RWPE2 (cell line): ENCODE measurements at regions not wholly inside any gene's neighbourhood (a gene's known extent, or its start where the extent isn't known, plus 50 kb on each side); places are given as distances from the start of the nearest gene placed in this dataset.

Source experiments
- ATAC-seq: fragments of 200-7000 bp; cut with Tn5 transposase; 3 replicates; pipeline ENCODE4 v1.9.1; 2021; ENCODE audit warnings: low read depth
- DNase-seq: peaks from one replicate; pipeline ENCODE4 v3.0.0-alpha.2; 2020; ENCODE audit warnings: low spot score
- H3K27ac ChIP-seq: fragments of 450-650 bp; 2 replicates; pipeline ENCODE4 v1.5.1; 2017; ENCODE audit warnings: mild to moderate bottlenecking; ENCODE audit not compliant: poor library complexity, severe bottlenecking
- H3K27me3 ChIP-seq: fragments of 250-450 bp; sonication (Bioruptor Pico); 2 replicates; pipeline ENCODE4 v1.5.1; 2021; ENCODE audit warnings: mild to moderate bottlenecking, moderate library complexity; ENCODE audit not compliant: insufficient read depth, poor library complexity, severe bottlenecking
- H3K36me3 ChIP-seq: fragments of 250-450 bp; sonication (Bioruptor Pico); 2 replicates; pipeline ENCODE4 v1.5.1; 2020; ENCODE audit warnings: low read depth, mild to moderate bottlenecking, moderate library complexity
- H3K4me1 ChIP-seq: fragments of 250-450 bp; sonication (Bioruptor Pico); 2 replicates; pipeline ENCODE4 v1.5.1; 2021; ENCODE audit warnings: mild to moderate bottlenecking, moderate library complexity; ENCODE audit not compliant: insufficient read depth, poor library complexity, severe bottlenecking
- H3K4me3 ChIP-seq: fragments of 250-450 bp; sonication (Bioruptor Pico); 2 replicates; pipeline ENCODE4 v1.5.1; 2021; ENCODE audit warnings: mild to moderate bottlenecking, moderate library complexity; ENCODE audit not compliant: severe bottlenecking
- H3K9me3 ChIP-seq: fragments of 250-450 bp; sonication (Bioruptor Pico); 2 replicates; pipeline ENCODE4 v1.5.1; 2021; ENCODE audit warnings: mild to moderate bottlenecking, moderate library complexity; ENCODE audit not compliant: severe bottlenecking
- CTCF ChIP-seq: fragments of 450-650 bp; IDR thresholded peaks from one replicate; pipeline ENCODE4 v1.5.1; 2017; ENCODE audit warnings: mild to moderate bottlenecking, moderate library complexity; ENCODE audit not compliant: poor library complexity, severe bottlenecking

- no peak overlapping the region for H3K27ac ChIP-seq
- no peak for TF ChIP-seq CTCF
Observed at GRCh38 chr17:12521416-12521815, 144.3 kb upstream of the MYOCD start.

GRCh38 chr17:12522336-12522735, 143.4 kb upstream of the MYOCD start:
- Histone ChIP-seq H3K36me3 (no peaks in the 10 kb centered on the region), H3K4me3 (no peak overlapping the region), H3K9me3 (no peaks in the 10 kb centered on the region), H3K27ac (peak overlapping the region; percentile 27), H3K4me1 (peaks cover 5% of the 10 kb centered on the region), H3K27me3 (no peaks in the 10 kb centered on the region)
- ATAC-seq = no peak
- no peak for TF ChIP-seq CTCF
- no peak for DNase-seq

More at GRCh38 chr17:12521416-12521815, 144.3 kb upstream of the MYOCD start:
- Histone ChIP-seq H3K4me1 (peaks cover 5% of the 10 kb centered on the region), H3K27me3 (no peaks in the 10 kb centered on the region), H3K36me3 (no peaks in the 10 kb centered on the region), H3K9me3 (no peaks in the 10 kb centered on the region), H3K4me3 (no peak overlapping the region)
- DNase-seq (no peak), ATAC-seq (no peak)

- DNase-seq = peak; percentile 83
- no peak for TF ChIP-seq CTCF
- Histone ChIP-seq H3K4me3 (no peak overlapping the region), H3K9me3 (no peaks in the 10 kb centered on the region), H3K27ac (peak overlapping the region; percentile 27), H3K27me3 (no peaks in the 10 kb centered on the region), H3K36me3 (no peaks in the 10 kb centered on the region), H3K4me1 (peaks cover 5% of the 10 kb centered on the region)
- ATAC-seq = peak; percentile 97
Observed at GRCh38 chr17:12522743-12523183, 142.9 kb upstream of the MYOCD start.

- ATAC-seq = peak; percentile 27; the same call in 2 of the 3 replicates
- DNase-seq = no peak
- no peaks in the 10 kb centered on the region for H3K9me3 ChIP-seq
- H3K27ac ChIP-seq = peak overlapping the region; percentile 27
- peaks cover 5% of the 10 kb centered on the region for H3K4me1 ChIP-seq
- no peaks in the 10 kb centered on the region for H3K27me3 ChIP-seq
- no peak for TF ChIP-seq CTCF
- no peaks in the 10 kb centered on the region for H3K36me3 ChIP-seq
- no peak overlapping the region for H3K4me3 ChIP-seq
Observed at GRCh38 chr17:12523244-12523643, 142.4 kb upstream of the MYOCD start.

GRCh38 chr17:12528036-12528435, 137.7 kb upstream of the MYOCD start:
- TF ChIP-seq CTCF = no peak
- Histone ChIP-seq H3K27ac (no peak overlapping the region), H3K4me1 (peaks cover 5% of the 10 kb centered on the region), H3K4me3 (no peak overlapping the region), H3K27me3 (no peaks in the 10 kb centered on the region), H3K9me3 (no peaks in the 10 kb centered on the region), H3K36me3 (no peaks in the 10 kb centered on the region)
- ATAC-seq (no peak), DNase-seq (no peak)
